ENCODE measurements at regions not wholly inside any gene's neighbourhood (a gene's known extent, or its start where the extent isn't known, plus 50 kb on each side); places are given as distances from the start of the nearest gene placed in this dataset.

- no peak for DNase-seq (ENCODE audit: low read depth in 4 of 4, low spot score in 2 of 4)
These were observed 381.0 kb upstream of the BOD1L1 start for GRCh38 chr4:14008494-14008893.

GRCh38 chr4:14018191-14018853, 390.8 kb upstream of the BOD1L1 start:
- DNase-seq (ENCODE audit: low read depth in 4 of 4, low spot score in 2 of 4), result no peak

- DNase-seq (ENCODE audit: low read depth in 4 of 4, low spot score in 2 of 4), result no peak
These were observed 394.9 kb upstream of the BOD1L1 start for GRCh38 chr4:14022456-14022855.

- no peak for DNase-seq (ENCODE audit: low read depth in 4 of 4, low spot score in 2 of 4)
These were observed 395.5 kb upstream of the BOD1L1 start for GRCh38 chr4:14023036-14023435.

GRCh38 chr4:14023896-14024295, 396.4 kb upstream of the BOD1L1 start:
- DNase-seq (ENCODE audit: low read depth in 4 of 4, low spot score in 2 of 4), result no peak

- no peak for DNase-seq (ENCODE audit: low read depth in 4 of 4, low spot score in 2 of 4)
These were observed 397.6 kb upstream of the BOD1L1 start for GRCh38 chr4:14025111-14025510.

- no peak for DNase-seq (ENCODE audit: low read depth in 4 of 4, low spot score in 2 of 4)
These were observed 398.4 kb upstream of the BOD1L1 start for GRCh38 chr4:14025891-14026290.

- no peak for DNase-seq (ENCODE audit: low read depth in 4 of 4, low spot score in 2 of 4)
These were observed 401.3 kb upstream of the BOD1L1 start for GRCh38 chr4:14028862-14029261.

GRCh38 chr4:14035076-14035475, 407.6 kb upstream of the BOD1L1 start:
- no peak for DNase-seq (ENCODE audit: low read depth in 4 of 4, low spot score in 2 of 4)

GRCh38 chr4:14043203-14043602, 415.7 kb upstream of the BOD1L1 start:
- DNase-seq (ENCODE audit: low read depth in 4 of 4, low spot score in 2 of 4), result no peak

GRCh38 chr4:14046642-14047041, 419.1 kb upstream of the BOD1L1 start:
- no peak for DNase-seq (ENCODE audit: low read depth in 4 of 4, low spot score in 2 of 4)

GRCh38 chr4:14047840-14048239, 420.3 kb upstream of the BOD1L1 start:
- DNase-seq (ENCODE audit: low read depth in 4 of 4, low spot score in 2 of 4), result no peak

GRCh38 chr4:14049946-14050345, 422.4 kb upstream of the BOD1L1 start:
- no peak for DNase-seq (ENCODE audit: low read depth in 4 of 4, low spot score in 2 of 4)

GRCh38 chr4:14053291-14053690, 425.8 kb upstream of the BOD1L1 start:
- no peak for DNase-seq (ENCODE audit: low read depth in 4 of 4, low spot score in 2 of 4)

GRCh38 chr4:14054391-14054790, 426.9 kb upstream of the BOD1L1 start:
- no peak for DNase-seq (ENCODE audit: low read depth in 4 of 4, low spot score in 2 of 4)

GRCh38 chr4:14059006-14059405, 431.5 kb upstream of the BOD1L1 start:
- no peak for DNase-seq (ENCODE audit: low read depth in 4 of 4, low spot score in 2 of 4)

GRCh38 chr4:14064984-14065383, 437.5 kb upstream of the BOD1L1 start:
- no peak for DNase-seq (ENCODE audit: low read depth in 4 of 4, low spot score in 2 of 4)

- DNase-seq (ENCODE audit: low read depth in 4 of 4, low spot score in 2 of 4), result no peak
These were observed 437.9 kb upstream of the BOD1L1 start for GRCh38 chr4:14065406-14065805.

GRCh38 chr4:14066979-14067378, 439.5 kb upstream of the BOD1L1 start:
- DNase-seq (ENCODE audit: low read depth in 4 of 4, low spot score in 2 of 4), result no peak

GRCh38 chr4:14069886-14070285, 442.4 kb upstream of the BOD1L1 start:
- DNase-seq (ENCODE audit: low read depth in 4 of 4, low spot score in 2 of 4), result no peak

GRCh38 chr4:14070289-14070880, 442.9 kb upstream of the BOD1L1 start:
- no peak for DNase-seq (ENCODE audit: low read depth in 4 of 4, low spot score in 2 of 4)

- DNase-seq (ENCODE audit: low read depth in 4 of 4, low spot score in 2 of 4), result no peak
These were observed 445.0 kb upstream of the BOD1L1 start for GRCh38 chr4:14072506-14072905.

GRCh38 chr4:14076776-14077175, 449.3 kb upstream of the BOD1L1 start:
- DNase-seq (ENCODE audit: low read depth in 4 of 4, low spot score in 2 of 4), result no peak

Data from left renal cortex interstitium (tissue), 4 donors.